CD4-positive, CD25-positive, alpha-beta regulatory T cell (primary cell): ENCODE measurements at regions not wholly inside any gene's neighbourhood (a gene's known extent, or its start where the extent isn't known, plus 50 kb on each side); places are given as distances from the start of the nearest gene placed in this dataset.

Experiments
- ATAC-seq, 2 donors: fragments of 150-1000 bp; cut with Tn5 transposase; one replicate each; pipeline ENCODE4 v1.10.0; 2021; ENCODE audit warnings: low read depth in 2 of 2, moderate number of reproducible peaks in 2 of 2, moderate library complexity in 1 of 2
- DNase-seq, 3 donors: peaks; one replicate each; pipeline versions ENCODE4 v3.0.0 to v3.0.0-alpha.2; 2012 to 2022; ENCODE audit warnings: mixed read lengths in 1 of 3
- H3K27ac ChIP-seq: one replicate; pipeline ENCODE4 v1.7.0; 2013; ENCODE audit warnings: mild to moderate bottlenecking, low read length; ENCODE audit not compliant: insufficient read depth, poor library complexity, severe bottlenecking
- H3K27me3 ChIP-seq: one replicate; pipeline ENCODE4 v1.7.0; 2013; ENCODE audit warnings: low read length; ENCODE audit not compliant: control insufficient read depth, insufficient read depth
- H3K36me3 ChIP-seq: one replicate; pipeline ENCODE4 v1.7.0; 2013; ENCODE audit warnings: mild to moderate bottlenecking, low read length, moderate library complexity; ENCODE audit not compliant: control insufficient read depth, insufficient read depth
- H3K4me1 ChIP-seq: 2 replicates; pipeline ENCODE4 v1.7.0; 2013; ENCODE audit warnings: mild to moderate bottlenecking, low read length; ENCODE audit not compliant: insufficient read depth, control insufficient read depth, poor library complexity, severe bottlenecking
- H3K4me3 ChIP-seq: one replicate; pipeline ENCODE4 v1.7.0; 2013; ENCODE audit warnings: low read depth, mild to moderate bottlenecking, low read length, moderate library complexity
- H3K9me3 ChIP-seq, 2 experiments: 1 replicate in 1 of 2; 2 replicates in 1 of 2; pipeline ENCODE4 v1.7.0; 2013; ENCODE audit warnings: low read length in 2 of 2, mild to moderate bottlenecking in 1 of 2, moderate library complexity in 1 of 2; ENCODE audit not compliant: control insufficient read depth in 2 of 2
- H3K27ac Mint-ChIP-seq, 3 donors: one replicate each; pipeline ENCODE4 v1.8.0; 2020 to 2022; ENCODE audit warnings: mild to moderate bottlenecking in 3 of 3, mixed read lengths in 3 of 3, moderate library complexity in 2 of 3
- H3K27me3 Mint-ChIP-seq: one replicate; pipeline ENCODE4 v1.8.0; 2022; ENCODE audit warnings: mild to moderate bottlenecking, mixed read lengths
- H3K36me3 Mint-ChIP-seq: one replicate; pipeline ENCODE4 v1.8.0; 2020; ENCODE audit warnings: mixed read lengths
- H3K4me1 Mint-ChIP-seq, 4 donors: one replicate each; pipeline ENCODE4 v1.8.0; 2020 to 2022; ENCODE audit warnings: mixed read lengths in 4 of 4, mild to moderate bottlenecking in 1 of 4
- H3K4me3 Mint-ChIP-seq, 4 donors: one replicate each; pipeline ENCODE4 v1.8.0; 2020 to 2022; ENCODE audit warnings: mild to moderate bottlenecking in 4 of 4, mixed read lengths in 4 of 4, moderate library complexity in 3 of 4
- H3K9me3 Mint-ChIP-seq, 7 donors: one replicate each; pipeline ENCODE4 v1.8.0; 2020 to 2022; ENCODE audit warnings: mixed read lengths in 7 of 7, mild to moderate bottlenecking in 3 of 7, moderate library complexity in 2 of 7

DNA sequence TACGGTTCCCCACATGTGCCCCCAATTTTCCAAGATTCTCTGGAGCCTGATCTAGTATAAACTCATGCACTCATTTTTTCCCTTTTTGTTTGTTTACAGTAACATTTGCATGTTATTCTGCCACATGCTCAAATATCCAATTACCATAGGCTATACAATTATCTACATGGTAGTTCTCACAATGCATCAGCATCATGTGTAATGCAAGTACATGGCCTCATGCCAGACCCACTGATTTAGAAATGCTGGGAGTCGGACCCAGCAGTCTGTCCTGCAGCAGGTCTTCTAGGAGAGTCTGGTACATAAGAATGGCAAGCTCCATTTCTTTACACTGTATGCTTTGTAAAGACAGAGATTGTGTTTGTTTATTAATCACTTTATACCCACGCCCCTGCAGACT, 107.7 kb downstream of the CBLN2 start:
- Mint-ChIP-seq H3K4me1 (no peaks in the 10 kb centered on the region), H3K9me3 (peaks cover 0 to 16% (median 6%) of the 10 kb centered on the region in 7 donors), H3K36me3 (no peaks in the 10 kb centered on the region), H3K4me3 (no peak overlapping the region), H3K27ac (no peak overlapping the region), H3K27me3 (no peaks in the 10 kb centered on the region)
- DNase-seq (no peak), ATAC-seq (no peak)
- H3K4me3 ChIP-seq: no peak overlapping the region
- no peak overlapping the region for H3K27ac ChIP-seq
- no peaks in the 10 kb centered on the region for H3K27me3 ChIP-seq
- H3K9me3 ChIP-seq: no peaks in the 10 kb centered on the region
- H3K36me3 ChIP-seq: no peaks in the 10 kb centered on the region
- no peaks in the 10 kb centered on the region for H3K4me1 ChIP-seq

GRCh38 chr18:72433756-72434155, 110.4 kb downstream of the CBLN2 start:
- Histone ChIP-seq H3K4me3 (no peak overlapping the region), H3K9me3 (no peaks in the 10 kb centered on the region), H3K27ac (no peak overlapping the region), H3K36me3 (no peaks in the 10 kb centered on the region), H3K27me3 (no peaks in the 10 kb centered on the region), H3K4me1 (no peaks in the 10 kb centered on the region)
- H3K4me1 Mint-ChIP-seq: no peaks in the 10 kb centered on the region
- no peak overlapping the region for H3K4me3 Mint-ChIP-seq
- no peak for DNase-seq
- H3K27me3 Mint-ChIP-seq: no peaks in the 10 kb centered on the region
- peaks cover 0 to 14% (median 5%) of the 10 kb centered on the region in 7 donors for H3K9me3 Mint-ChIP-seq
- no peak overlapping the region for H3K27ac Mint-ChIP-seq
- no peaks in the 10 kb centered on the region for H3K36me3 Mint-ChIP-seq
- no peak for ATAC-seq

DNA sequence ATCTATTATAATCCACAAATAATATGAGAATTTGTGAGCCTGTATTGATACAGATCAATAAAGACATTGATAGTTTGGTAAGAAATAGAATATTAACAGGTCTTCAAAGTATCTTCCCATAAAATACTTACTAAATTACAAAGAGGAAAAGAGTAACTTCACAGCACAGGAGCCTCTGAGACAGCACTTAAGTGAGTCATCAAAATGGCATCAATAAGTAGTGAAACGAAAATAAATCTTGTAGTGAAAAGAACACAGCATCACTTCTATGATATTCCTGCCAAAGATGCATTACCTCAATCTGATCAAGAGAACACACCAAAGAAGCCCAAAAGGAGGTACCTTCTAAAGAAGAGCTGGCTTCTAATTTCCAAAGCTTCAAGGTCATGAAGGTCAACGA, 116.4 kb downstream of the CBLN2 start:
- Histone ChIP-seq H3K27ac (no peak overlapping the region), H3K27me3 (no peaks in the 10 kb centered on the region), H3K4me1 (no peaks in the 10 kb centered on the region), H3K9me3 (no peaks in the 10 kb centered on the region), H3K4me3 (no peak overlapping the region), H3K36me3 (no peaks in the 10 kb centered on the region)
- H3K27ac Mint-ChIP-seq: no peak overlapping the region
- no peaks in the 10 kb centered on the region for H3K36me3 Mint-ChIP-seq
- H3K4me3 Mint-ChIP-seq: no peak overlapping the region
- H3K9me3 Mint-ChIP-seq: peaks cover 0 to 6% (median 3%) of the 10 kb centered on the region in 7 donors
- ATAC-seq: no peak
- no peaks in the 10 kb centered on the region for H3K4me1 Mint-ChIP-seq
- no peak for DNase-seq
- no peaks in the 10 kb centered on the region for H3K27me3 Mint-ChIP-seq

- Mint-ChIP-seq H3K4me3 (no peak overlapping the region), H3K36me3 (no peaks in the 10 kb centered on the region), H3K9me3 (peaks cover 0 to 7% (median 4%) of the 10 kb centered on the region in 7 donors), H3K27ac (no peak overlapping the region), H3K27me3 (no peaks in the 10 kb centered on the region), H3K4me1 (no peaks in the 10 kb centered on the region)
- Histone ChIP-seq H3K36me3 (no peaks in the 10 kb centered on the region), H3K9me3 (no peaks in the 10 kb centered on the region), H3K27ac (no peak overlapping the region), H3K4me1 (no peaks in the 10 kb centered on the region), H3K4me3 (no peak overlapping the region), H3K27me3 (no peaks in the 10 kb centered on the region)
- ATAC-seq (no peak), DNase-seq (no peak)
Observed at GRCh38 chr18:72419914-72420313, 124.2 kb downstream of the CBLN2 start.

GRCh38 chr18:72412927-72413326, 131.2 kb downstream of the CBLN2 start:
- no peaks in the 10 kb centered on the region for H3K27me3 ChIP-seq
- no peaks in the 10 kb centered on the region for H3K9me3 ChIP-seq
- no peaks in the 10 kb centered on the region for H3K36me3 ChIP-seq
- Mint-ChIP-seq H3K27me3 (no peaks in the 10 kb centered on the region), H3K9me3 (peaks cover 4 to 8% (median 7%) of the 10 kb centered on the region in 7 donors), H3K27ac (no peak overlapping the region), H3K4me3 (no peak overlapping the region), H3K4me1 (no peaks in the 10 kb centered on the region), H3K36me3 (no peaks in the 10 kb centered on the region)
- DNase-seq: no peak
- ATAC-seq: no peak
- H3K27ac ChIP-seq: no peak overlapping the region
- no peak overlapping the region for H3K4me3 ChIP-seq
- no peaks in the 10 kb centered on the region for H3K4me1 ChIP-seq

- H3K36me3 ChIP-seq: no peaks in the 10 kb centered on the region
- H3K4me3 ChIP-seq: no peak overlapping the region
- no peak overlapping the region for H3K27ac ChIP-seq
- H3K27me3 ChIP-seq: no peaks in the 10 kb centered on the region
- peaks cover 3 to 14% (median 5%) of the 10 kb centered on the region in 7 donors for H3K9me3 Mint-ChIP-seq
- H3K4me1 Mint-ChIP-seq: no peaks in the 10 kb centered on the region
- H3K27ac Mint-ChIP-seq: no peak overlapping the region
- H3K4me3 Mint-ChIP-seq: no peak overlapping the region
- ATAC-seq: no peak
- H3K27me3 Mint-ChIP-seq: no peaks in the 10 kb centered on the region
- no peaks in the 10 kb centered on the region for H3K36me3 Mint-ChIP-seq
- no peaks in the 10 kb centered on the region for H3K4me1 ChIP-seq
- H3K9me3 ChIP-seq: peaks cover 0 to 3% of the 10 kb centered on the region in 2 experiments
- DNase-seq: no peak
Observed at GRCh38 chr18:72411261-72411660, 132.9 kb downstream of the CBLN2 start.

- peaks cover 0 to 3% of the 10 kb centered on the region in 2 experiments for H3K9me3 ChIP-seq
- H3K4me3 ChIP-seq: no peak overlapping the region
- Mint-ChIP-seq H3K27ac (no peak overlapping the region), H3K4me3 (no peak overlapping the region), H3K27me3 (no peaks in the 10 kb centered on the region), H3K36me3 (no peaks in the 10 kb centered on the region), H3K4me1 (no peaks in the 10 kb centered on the region), H3K9me3 (peaks cover 3 to 14% (median 5%) of the 10 kb centered on the region in 7 donors)
- H3K27me3 ChIP-seq: no peaks in the 10 kb centered on the region
- no peaks in the 10 kb centered on the region for H3K36me3 ChIP-seq
- DNase-seq (no peak), ATAC-seq (no peak)
- no peaks in the 10 kb centered on the region for H3K4me1 ChIP-seq
- H3K27ac ChIP-seq: no peak overlapping the region
Observed at GRCh38 chr18:72410399-72410798, 133.7 kb downstream of the CBLN2 start.

- peaks cover 3 to 14% (median 5%) of the 10 kb centered on the region in 7 donors for H3K9me3 Mint-ChIP-seq
- H3K4me1 Mint-ChIP-seq: no peaks in the 10 kb centered on the region
- Histone ChIP-seq H3K4me3 (no peak overlapping the region), H3K9me3 (peaks cover 0 to 3% of the 10 kb centered on the region in 2 experiments), H3K36me3 (no peaks in the 10 kb centered on the region), H3K27ac (no peak overlapping the region), H3K27me3 (no peaks in the 10 kb centered on the region), H3K4me1 (no peaks in the 10 kb centered on the region)
- DNase-seq (no peak), ATAC-seq (no peak)
- H3K27ac Mint-ChIP-seq: no peak overlapping the region
- no peaks in the 10 kb centered on the region for H3K36me3 Mint-ChIP-seq
- no peak overlapping the region for H3K4me3 Mint-ChIP-seq
- H3K27me3 Mint-ChIP-seq: no peaks in the 10 kb centered on the region
Observed at GRCh38 chr18:72409903-72410302, 134.2 kb downstream of the CBLN2 start.
